HepG2 (cell line): ENCODE measurements at regions not wholly inside any gene's neighbourhood (a gene's known extent, or its start where the extent isn't known, plus 50 kb on each side); places are given as distances from the start of the nearest gene placed in this dataset.

Source experiments
- ATAC-seq: fragments of 200-7000 bp; cut with Tn5 transposase; 3 replicates; pipeline ENCODE4 v1.9.1; 2020; ENCODE audit warnings: mild to moderate bottlenecking, moderate library complexity
- BruUV-seq: library from RNA; stranded (reverse); fragments of 400-500 nt; replicated peaks from 2 replicates; lab custom pipeline; 2021; lab: Mats Ljungman, UMichigan
- CTCF ChIA-PET: fragments of 300-600 bp; formaldehyde crosslinking; extraction: SDS; loops from one replicate; lab custom pipeline; 2021; ENCODE audit warnings: low total read pairs, inconsistent platforms, low intra/inter-chr PET ratio; lab: Yijun Ruan, JAX
- POLR2A ChIA-PET: fragments of 350-600 bp; sonication (Branson Sonifier 250); formaldehyde crosslinking; loops from one replicate; lab custom pipeline; 2020; ENCODE audit warnings: antibody characterized with exemption, inconsistent platforms; lab: Yijun Ruan, JAX
- DNase-seq: peaks from one replicate; pipeline ENCODE4 v3.0.0-alpha.2; 2015; ENCODE audit warnings: low spot score
- FAIRE-seq: peaks from 3 replicates; lab custom pipeline; 2011; peaks lifted over from hg19 to GRCh38; lab: Jason Lieb, UNC
- H2AFZ ChIP-seq: one replicate; pipeline ENCODE4 v1.6.1; 2011; ENCODE audit warnings: low read length, inconsistent platforms
- H3K27ac ChIP-seq: fragments of 300-600 bp; 3 replicates; pipeline ENCODE4 v1.8.0; 2011; ENCODE audit warnings: mixed run types, mild to moderate bottlenecking, mixed read lengths, low read length, inconsistent platforms; ENCODE audit not compliant: insufficient read depth; ENCODE audit errors: extremely low read length
- H3K27me3 ChIP-seq, 2 experiments: fragments of 200-600 bp in 1 of 2; 2 replicates in 1 of 2; 3 replicates in 1 of 2; pipeline versions ENCODE4 v1.6.0 to v1.8.0; 2011; ENCODE audit warnings: low read length in 2 of 2, mild to moderate bottlenecking in 2 of 2, moderate library complexity in 2 of 2, inconsistent platforms in 1 of 2; ENCODE audit not compliant: insufficient read depth in 2 of 2, control insufficient read depth in 1 of 2
- H3K36me3 ChIP-seq, 2 experiments: fragments of 200-600 bp in 1 of 2; replicated peaks in 1 of 2; 2 replicates in 1 of 2; 3 replicates in 1 of 2; pipeline versions ENCODE4 v1.5.1 to v1.8.0; 2011; ENCODE audit warnings: low read length in 2 of 2, inconsistent platforms in 1 of 2; ENCODE audit not compliant: insufficient read depth in 2 of 2, control insufficient read depth in 1 of 2
- H3K4me1 ChIP-seq: 2 replicates; pipeline ENCODE4 v1.5.1; 2012; ENCODE audit warnings: low read length, inconsistent platforms; ENCODE audit not compliant: insufficient read depth
- H3K4me2 ChIP-seq: 2 replicates; pipeline ENCODE4 v1.6.0; 2011; ENCODE audit warnings: low read depth, low read length, inconsistent platforms
- H3K4me3 ChIP-seq, 3 experiments: fragments of 200-600 bp in 1 of 3; sonication (generic), shearing (Covaris generic) in 1 of 3; replicated peaks in 1 of 3; 2 replicates each; pipeline ENCODE4 v1.5.1; 2011 to 2016; ENCODE audit warnings: low read length in 3 of 3, inconsistent platforms in 2 of 3, low read depth in 2 of 3, mild to moderate bottlenecking in 2 of 3, control low read depth in 1 of 3, mixed read lengths in 1 of 3; ENCODE audit not compliant: insufficient read depth in 1 of 3
- H3K79me2 ChIP-seq: one replicate; pipeline ENCODE4 v1.6.1; 2011; ENCODE audit warnings: low read length, inconsistent platforms; ENCODE audit not compliant: insufficient read depth
- H3K9ac ChIP-seq: 2 replicates; pipeline ENCODE4 v1.6.0; 2011; ENCODE audit warnings: mild to moderate bottlenecking, low read depth, low read length, inconsistent platforms; ENCODE audit not compliant: insufficient read depth
- H3K9me3 ChIP-seq: 2 replicates; pipeline ENCODE4 v1.5.1; 2012; ENCODE audit warnings: mild to moderate bottlenecking, low read length
- H4K20me1 ChIP-seq: 2 replicates; pipeline ENCODE4 v1.6.0; 2011; ENCODE audit warnings: inconsistent platforms, mild to moderate bottlenecking, low read length, moderate library complexity; ENCODE audit not compliant: insufficient read depth
- CREB1 ChIP-seq, 2 experiments: fragments of 450-650 bp in 1 of 2; IDR thresholded peaks; 2 replicates each; pipeline ENCODE4 v1.6.1; 2016 to 2017; ENCODE audit warnings: control low read depth in 1 of 2, mild to moderate bottlenecking in 1 of 2, missing compliant biosample characterization in 1 of 2, missing genetic modification characterization in 1 of 2
- DMAP1 ChIP-seq: IDR thresholded peaks from 2 replicates; pipeline ENCODE4 v1.6.1; 2016
- FOXK2 ChIP-seq: fragments of 450-650 bp; IDR thresholded peaks from 2 replicates; pipeline ENCODE4 v1.6.1; 2016
- HNF4A ChIP-seq: sonication (generic); formaldehyde crosslinking; IDR thresholded peaks from 2 replicates; pipeline ENCODE4 v1.4.0; 2020; ENCODE audit warnings: missing genetic modification reagents
- JUNB ChIP-seq: sonication (generic); formaldehyde crosslinking; IDR thresholded peaks from 2 replicates; pipeline ENCODE4 v1.8.0; 2022; ENCODE audit warnings: missing genetic modification reagents, mild to moderate bottlenecking, borderline replicate concordance
- KDM1A ChIP-seq: IDR thresholded peaks from 2 replicates; pipeline ENCODE4 v1.6.1; 2016; ENCODE audit warnings: missing compliant biosample characterization
- MIER3 ChIP-seq: IDR thresholded peaks from 2 replicates; pipeline ENCODE4 v1.6.1; 2016; ENCODE audit warnings: missing compliant biosample characterization, borderline replicate concordance
- NFATC3 ChIP-seq: sonication (generic); formaldehyde crosslinking; IDR thresholded peaks from 2 replicates; pipeline ENCODE4 v1.5.1; 2020; ENCODE audit warnings: mild to moderate bottlenecking, missing genetic modification reagents
- STAG1 ChIP-seq: sonication (generic); formaldehyde crosslinking; IDR thresholded peaks from 2 replicates; pipeline ENCODE4 v1.4.0; 2020; ENCODE audit warnings: missing genetic modification reagents
- TAF1 ChIP-seq: sonication (generic); formaldehyde crosslinking; IDR thresholded peaks from 2 replicates; pipeline ENCODE4 v1.4.0; 2020; ENCODE audit warnings: missing genetic modification reagents
- TBX2 ChIP-seq: sonication (generic); formaldehyde crosslinking; IDR thresholded peaks from 2 replicates; pipeline ENCODE4 v1.5.0; 2020; ENCODE audit warnings: missing genetic modification reagents, mild to moderate bottlenecking, borderline replicate concordance
- ZNF20 ChIP-seq: sonication (generic); formaldehyde crosslinking; IDR thresholded peaks from 2 replicates; pipeline ENCODE4 v1.4.0; 2020; ENCODE audit warnings: mild to moderate bottlenecking, moderate library complexity, missing genetic modification reagents
- ZNF432 ChIP-seq: sonication (generic); formaldehyde crosslinking; IDR thresholded peaks from 2 replicates; pipeline ENCODE4 v1.5.0; 2020; ENCODE audit warnings: missing genetic modification reagents, mild to moderate bottlenecking, borderline replicate concordance
- ZNF574 ChIP-seq: sonication (generic); formaldehyde crosslinking; IDR thresholded peaks from 2 replicates; pipeline ENCODE4 v1.4.0; 2020; ENCODE audit warnings: missing genetic modification reagents
- ZNF576 ChIP-seq: sonication (generic); formaldehyde crosslinking; IDR thresholded peaks from 2 replicates; pipeline ENCODE4 v1.4.0; 2020; ENCODE audit warnings: mild to moderate bottlenecking, missing genetic modification reagents
- ZNF616 ChIP-seq: sonication (generic); formaldehyde crosslinking; IDR thresholded peaks from 2 replicates; pipeline ENCODE4 v1.5.0; 2020; ENCODE audit warnings: low read depth, mild to moderate bottlenecking, missing genetic modification reagents
- ZNF766 ChIP-seq: sonication (generic); formaldehyde crosslinking; IDR thresholded peaks from 2 replicates; pipeline ENCODE4 v1.5.0; 2020; ENCODE audit warnings: missing genetic modification reagents, borderline replicate concordance
- WGBS: methylation state at CpG from one replicate; pipeline ENCODE4 v1.1.6; 2017; ENCODE audit warnings: low lambda C conversion rate; 5-methylcytosine and 5-hydroxymethylcytosine counted together
- in situ Hi-C: cut with HindIII; loops from 2 replicates; pipeline ENCODE4 v1.10.0; 2017; ENCODE audit warnings: low pct_unique_long_range_greater_than_20kb; ENCODE audit not compliant: extremely low pct_ligation_motif_present
- intact Hi-C: fragments of 100-400 bp; cut with micrococcal nuclease; formaldehyde crosslinking; loops from one replicate; pipeline ENCODE4 v1.10.0; 2022; ENCODE audit not compliant: unreplicated experiment

- FAIRE-seq: no peak
- Histone ChIP-seq H3K9me3 (no peaks in the 10 kb centered on the region), H3K27ac (no peak overlapping the region), H3K79me2 (no peaks in the 10 kb centered on the region), H3K27me3 (no peaks in the 10 kb centered on the region; a peak in 1 of 5 replicates), H3K4me2 (no peak overlapping the region), H3K4me3 (no peak overlapping the region), H3K36me3 (no peaks in the 10 kb centered on the region), H3K9ac (no peak overlapping the region), H3K4me1 (no peaks in the 10 kb centered on the region), H4K20me1 (no peaks in the 10 kb centered on the region), H2AFZ (no peak overlapping the region)
- no peak for ATAC-seq
- BruUV-seq: no TSS peak
- intact Hi-C loops (no loop called here), in situ Hi-C loops (no loop called here)
- no peak for DNase-seq
- CTCF ChIA-PET: no interaction called here
- TF ChIP-seq DMAP1 (CRISPR knock-in tag): no peak
- TF ChIP-seq KDM1A (CRISPR knock-in tag): no peak
- TF ChIP-seq ZNF576 (CRISPR knock-in tag): no peak
- TF ChIP-seq ZNF616 (CRISPR knock-in tag): no peak
- TF ChIP-seq ZNF766 (CRISPR knock-in tag): no peak
- TF ChIP-seq TBX2: no peak
- TF ChIP-seq JUNB (CRISPR knock-in tag): no peak
- no peak for TF ChIP-seq TAF1 (CRISPR knock-in tag)
- no peak for TF ChIP-seq NFATC3 (CRISPR knock-in tag)
- POLR2A ChIA-PET: no interaction called here
These were observed 470.2 kb downstream of the FBXO15 start for GRCh38 chr18:73677450-73677849.

GRCh38 chr18:73674125-73674865 lies 473.3 kb downstream of the FBXO15 start:
- intact Hi-C loops (no loop called here), in situ Hi-C loops (no loop called here)
- no peaks in the 10 kb centered on the region for H4K20me1 ChIP-seq
- H3K4me1 ChIP-seq: no peaks in the 10 kb centered on the region
- FAIRE-seq (no peak), DNase-seq (no peak), ATAC-seq (no peak)
- TF ChIP-seq STAG1 (CRISPR knock-in tag) (no peak), ZNF574 (CRISPR knock-in tag) (no peak), CREB1 (IDR thresholded peaks at IDR 0.05) (0 out of 2 replicates have a peak, but pooled peaks have one; percentile 8), CREB1 (CRISPR knock-in tag; IDR thresholded peaks at IDR 0.05) (no peak), ZNF432 (CRISPR knock-in tag) (no peak), FOXK2 (no peak), HNF4A (CRISPR knock-in tag) (no peak), ZNF20 (CRISPR knock-in tag) (no peak), MIER3 (CRISPR knock-in tag) (no peak)
- POLR2A ChIA-PET: no interaction called here
- H3K9ac ChIP-seq: no peak overlapping the region
- WGBS: under 1% methylated on average over 6 of the region's 6 CpGs
- no peaks in the 10 kb centered on the region for H3K36me3 ChIP-seq
- BruUV-seq: no TSS peak
- no peaks in the 10 kb centered on the region for H3K79me2 ChIP-seq
- CTCF ChIA-PET: no interaction called here
- no peak overlapping the region for H3K4me2 ChIP-seq
- no peak overlapping the region for H2AFZ ChIP-seq
- H3K27ac ChIP-seq: no peak overlapping the region
- no peak overlapping the region for H3K4me3 ChIP-seq
- no peaks in the 10 kb centered on the region; a peak in 1 of 5 replicates for H3K27me3 ChIP-seq
- no peaks in the 10 kb centered on the region for H3K9me3 ChIP-seq
